ENCODE measurements at regions not wholly inside any gene's neighbourhood (a gene's known extent, or its start where the extent isn't known, plus 50 kb on each side); places are given as distances from the start of the nearest gene placed in this dataset.

DNA sequence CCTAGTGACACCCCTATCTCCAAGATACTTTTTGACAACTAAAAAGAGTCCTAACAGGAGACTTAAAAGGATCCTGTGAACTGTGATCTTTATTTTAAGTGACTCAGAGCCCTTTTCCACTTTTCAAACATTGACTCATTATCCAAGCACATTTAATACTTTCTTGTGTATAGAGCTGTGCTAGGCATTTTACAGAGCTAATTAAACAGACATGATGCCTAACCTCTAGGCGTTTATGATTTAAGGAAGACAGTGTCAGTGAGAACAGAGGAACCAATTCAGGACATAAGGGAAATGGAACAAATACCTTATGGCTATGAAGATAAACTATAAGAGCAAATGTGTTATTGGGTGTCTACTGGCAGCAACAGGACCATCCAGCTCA lies 282.6 kb downstream of the TPBG start:
- no peak overlapping the region for H3K9ac ChIP-seq (ENCODE audit: low read length)
- no peaks in the 10 kb centered on the region for H3K36me3 ChIP-seq (ENCODE audit: control insufficient read depth, insufficient read depth, low read length, severe bottlenecking)
- no peaks in the 10 kb centered on the region for H3K9me3 ChIP-seq (ENCODE audit: control insufficient read depth, low read length)
- no peak overlapping the region for H3K4me3 ChIP-seq (ENCODE audit: low read length)
- no peak for DNase-seq (ENCODE audit: low read depth)
- no peaks in the 10 kb centered on the region for H3K4me1 ChIP-seq (ENCODE audit: control insufficient read depth, insufficient read depth, low read length)
- no peaks in the 10 kb centered on the region for H3K27me3 ChIP-seq (replicated peaks; ENCODE audit: control insufficient read depth, insufficient read depth, low read length)

- Histone ChIP-seq H3K4me1 (ENCODE audit: control insufficient read depth, insufficient read depth, low read length) (no peaks in the 10 kb centered on the region), H3K36me3 (ENCODE audit: control insufficient read depth, insufficient read depth, low read length, severe bottlenecking) (no peaks in the 10 kb centered on the region), H3K9ac (ENCODE audit: low read length) (no peak overlapping the region), H3K4me3 (ENCODE audit: low read length) (no peak overlapping the region), H3K9me3 (ENCODE audit: control insufficient read depth, low read length) (no peaks in the 10 kb centered on the region), H3K27me3 (replicated peaks; ENCODE audit: control insufficient read depth, insufficient read depth, low read length) (peaks cover 1% of the 10 kb centered on the region)
- DNase-seq (ENCODE audit: low read depth): no peak
Observed at GRCh38 chr6:82651845-82652335, 288.3 kb downstream of the TPBG start.

- Histone ChIP-seq H3K9ac (ENCODE audit: low read length) (no peak overlapping the region), H3K27me3 (replicated peaks; ENCODE audit: control insufficient read depth, insufficient read depth, low read length) (no peaks in the 10 kb centered on the region), H3K9me3 (ENCODE audit: control insufficient read depth, low read length) (peaks cover 33% of the 10 kb centered on the region), H3K36me3 (ENCODE audit: control insufficient read depth, insufficient read depth, low read length, severe bottlenecking) (no peaks in the 10 kb centered on the region), H3K4me3 (ENCODE audit: low read length) (no peak overlapping the region), H3K4me1 (ENCODE audit: control insufficient read depth, insufficient read depth, low read length) (peaks cover 7% of the 10 kb centered on the region)
- no peak for DNase-seq (ENCODE audit: low read depth)
Observed at GRCh38 chr6:82679232-82679631, 315.6 kb downstream of the TPBG start.

DNA sequence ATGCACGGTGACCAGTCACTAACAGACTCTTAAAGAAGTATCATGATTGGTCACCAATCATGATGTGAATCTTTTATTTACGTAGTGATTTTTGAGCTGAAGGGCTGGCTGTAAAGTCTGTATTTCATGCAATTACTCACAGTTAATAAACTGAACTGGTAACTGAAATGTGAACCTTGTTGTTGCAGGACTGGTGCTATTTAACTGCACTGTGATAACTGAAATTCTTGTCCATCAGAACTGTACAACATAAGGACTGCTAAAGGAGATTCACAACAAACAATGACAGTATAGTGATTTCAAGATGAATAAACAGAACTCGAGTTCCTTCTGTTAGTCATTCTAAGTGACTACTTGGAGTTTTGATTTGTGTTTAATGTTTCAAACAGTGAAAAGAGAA lies 316.6 kb downstream of the TPBG start:
- Histone ChIP-seq H3K4me1 (ENCODE audit: control insufficient read depth, insufficient read depth, low read length) (peaks cover 7% of the 10 kb centered on the region), H3K4me3 (ENCODE audit: low read length) (no peak overlapping the region), H3K27me3 (replicated peaks; ENCODE audit: control insufficient read depth, insufficient read depth, low read length) (no peaks in the 10 kb centered on the region), H3K36me3 (ENCODE audit: control insufficient read depth, insufficient read depth, low read length, severe bottlenecking) (no peaks in the 10 kb centered on the region), H3K9me3 (ENCODE audit: control insufficient read depth, low read length) (peaks cover 30% of the 10 kb centered on the region), H3K9ac (ENCODE audit: low read length) (no peak overlapping the region)
- DNase-seq (ENCODE audit: low read depth): no peak

DNA sequence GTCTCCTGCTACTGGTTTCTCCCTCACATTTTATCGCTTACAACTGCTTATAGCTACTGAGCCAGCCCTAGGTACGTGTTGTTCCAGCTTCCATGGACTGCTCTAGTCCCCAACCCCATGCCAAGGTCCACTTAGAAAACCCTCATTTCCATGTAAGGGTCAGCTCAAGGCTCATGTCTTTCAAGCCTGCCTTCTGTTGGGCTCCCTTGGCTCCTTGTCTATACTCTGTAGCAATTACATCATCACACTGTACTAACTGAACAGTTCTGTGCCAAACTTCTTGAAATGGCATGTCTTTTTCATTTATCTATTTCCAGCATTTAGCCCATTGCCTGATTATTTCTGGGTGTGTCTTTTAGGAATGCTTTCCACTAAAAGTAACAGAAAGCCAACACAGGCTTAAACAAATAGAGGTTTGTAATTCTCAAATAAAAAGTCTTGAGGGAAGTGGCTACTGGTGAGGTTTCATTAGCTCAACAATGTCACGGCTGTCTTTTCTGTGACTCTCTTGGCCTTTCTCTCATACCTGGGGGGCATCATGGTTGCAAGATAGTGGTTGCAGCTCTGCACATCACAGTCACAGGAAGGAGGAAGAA lies 317.6 kb downstream of the TPBG start:
- Histone ChIP-seq H3K4me3 (ENCODE audit: low read length) (no peak overlapping the region), H3K9me3 (ENCODE audit: control insufficient read depth, low read length) (peaks cover 21% of the 10 kb centered on the region), H3K4me1 (ENCODE audit: control insufficient read depth, insufficient read depth, low read length) (peaks cover 7% of the 10 kb centered on the region), H3K27me3 (replicated peaks; ENCODE audit: control insufficient read depth, insufficient read depth, low read length) (no peaks in the 10 kb centered on the region), H3K36me3 (ENCODE audit: control insufficient read depth, insufficient read depth, low read length, severe bottlenecking) (no peaks in the 10 kb centered on the region), H3K9ac (ENCODE audit: low read length) (no peak overlapping the region)
- no peak for DNase-seq (ENCODE audit: low read depth)

DNA sequence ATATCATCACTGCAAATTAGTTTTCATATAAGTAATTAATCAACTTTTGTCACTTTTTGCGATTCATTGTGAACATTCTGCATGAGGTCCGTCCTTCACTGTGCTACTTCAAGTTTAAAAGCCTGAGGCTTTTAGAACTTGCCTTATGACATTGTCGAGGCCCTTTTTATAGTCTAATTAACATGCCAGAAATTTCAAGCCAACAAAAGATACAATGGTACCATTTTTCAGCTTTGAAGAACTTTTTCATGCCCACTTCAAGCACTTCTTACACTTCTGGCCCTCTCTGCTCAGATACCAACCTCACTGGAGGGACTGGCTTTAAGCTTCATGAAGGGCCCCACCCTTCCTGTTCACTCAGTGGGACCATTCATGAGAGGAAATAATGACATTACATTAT lies 323.1 kb downstream of the TPBG start:
- H3K27me3 ChIP-seq (replicated peaks; ENCODE audit: control insufficient read depth, insufficient read depth, low read length): no peaks in the 10 kb centered on the region
- DNase-seq (ENCODE audit: low read depth): no peak
- H3K4me1 ChIP-seq (ENCODE audit: control insufficient read depth, insufficient read depth, low read length): no peaks in the 10 kb centered on the region
- no peaks in the 10 kb centered on the region for H3K36me3 ChIP-seq (ENCODE audit: control insufficient read depth, insufficient read depth, low read length, severe bottlenecking)
- no peaks in the 10 kb centered on the region for H3K9me3 ChIP-seq (ENCODE audit: control insufficient read depth, low read length)
- no peak overlapping the region for H3K4me3 ChIP-seq (ENCODE audit: low read length)
- no peak overlapping the region for H3K9ac ChIP-seq (ENCODE audit: low read length)

DNA sequence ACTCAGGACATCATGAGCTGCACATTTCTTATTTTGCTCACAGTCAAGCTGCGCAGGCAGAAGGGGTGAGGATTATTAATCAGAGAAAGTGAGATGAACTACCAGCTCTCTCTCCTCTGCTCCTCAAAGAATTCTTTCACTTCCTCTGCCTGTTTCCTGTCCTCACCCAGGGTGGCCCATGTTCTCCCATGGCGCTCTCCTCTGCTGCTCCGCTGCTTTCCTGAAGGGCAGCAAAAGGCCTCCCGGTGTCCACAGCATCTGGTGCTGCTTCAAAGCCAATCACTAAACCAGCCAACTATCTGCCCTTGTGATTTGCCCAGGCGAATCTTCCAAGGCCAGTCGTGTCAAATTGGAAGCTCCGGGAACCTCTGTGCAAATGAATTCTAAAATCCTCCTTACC lies 324.2 kb downstream of the TPBG start:
- H3K9me3 ChIP-seq (ENCODE audit: control insufficient read depth, low read length): no peaks in the 10 kb centered on the region
- no peak overlapping the region for H3K4me3 ChIP-seq (ENCODE audit: low read length)
- no peak for DNase-seq (ENCODE audit: low read depth)
- H3K27me3 ChIP-seq (replicated peaks; ENCODE audit: control insufficient read depth, insufficient read depth, low read length): no peaks in the 10 kb centered on the region
- H3K36me3 ChIP-seq (ENCODE audit: control insufficient read depth, insufficient read depth, low read length, severe bottlenecking): no peaks in the 10 kb centered on the region
- H3K9ac ChIP-seq (ENCODE audit: low read length): no peak overlapping the region
- H3K4me1 ChIP-seq (ENCODE audit: control insufficient read depth, insufficient read depth, low read length): no peaks in the 10 kb centered on the region

- no peaks in the 10 kb centered on the region for H3K27me3 ChIP-seq (replicated peaks; ENCODE audit: control insufficient read depth, insufficient read depth, low read length)
Observed at GRCh38 chr6:82690283-82690682, 326.7 kb downstream of the TPBG start.

DNA sequence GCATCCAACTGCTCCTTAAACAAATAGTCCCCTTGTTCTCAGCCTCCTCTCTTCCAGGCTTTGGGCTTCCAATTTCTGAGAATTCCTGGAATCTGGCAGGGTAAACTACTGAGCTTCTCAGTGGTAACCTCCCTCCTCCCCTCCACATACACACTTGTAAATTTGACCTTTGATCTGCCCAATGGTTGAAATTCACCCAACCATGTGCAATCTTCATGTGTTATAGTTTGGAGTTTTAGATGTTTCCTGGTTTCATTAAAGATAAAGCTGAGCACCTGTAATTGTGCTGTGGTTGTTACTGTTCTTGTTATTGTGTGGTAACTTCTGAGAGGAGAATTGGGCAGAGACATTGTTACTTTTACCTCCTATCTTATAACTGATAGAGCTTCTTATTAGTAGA lies 328.4 kb downstream of the TPBG start:
- no peaks in the 10 kb centered on the region for H3K9me3 ChIP-seq (ENCODE audit: control insufficient read depth, low read length)
- H3K9ac ChIP-seq (ENCODE audit: low read length): no peak overlapping the region
- DNase-seq (ENCODE audit: low read depth): no peak
- H3K4me1 ChIP-seq (ENCODE audit: control insufficient read depth, insufficient read depth, low read length): no peaks in the 10 kb centered on the region
- H3K4me3 ChIP-seq (ENCODE audit: low read length): no peak overlapping the region
- H3K36me3 ChIP-seq (ENCODE audit: control insufficient read depth, insufficient read depth, low read length, severe bottlenecking): no peaks in the 10 kb centered on the region
- H3K27me3 ChIP-seq (replicated peaks; ENCODE audit: control insufficient read depth, insufficient read depth, low read length): no peaks in the 10 kb centered on the region

More at GRCh38 chr6:82690283-82690682, 326.7 kb downstream of the TPBG start:
- Histone ChIP-seq H3K4me3 (ENCODE audit: low read length) (no peak overlapping the region), H3K9me3 (ENCODE audit: control insufficient read depth, low read length) (no peaks in the 10 kb centered on the region), H3K4me1 (ENCODE audit: control insufficient read depth, insufficient read depth, low read length) (no peaks in the 10 kb centered on the region), H3K36me3 (ENCODE audit: control insufficient read depth, insufficient read depth, low read length, severe bottlenecking) (no peaks in the 10 kb centered on the region), H3K9ac (ENCODE audit: low read length) (no peak overlapping the region)
- DNase-seq (ENCODE audit: low read depth): no peak

DNA sequence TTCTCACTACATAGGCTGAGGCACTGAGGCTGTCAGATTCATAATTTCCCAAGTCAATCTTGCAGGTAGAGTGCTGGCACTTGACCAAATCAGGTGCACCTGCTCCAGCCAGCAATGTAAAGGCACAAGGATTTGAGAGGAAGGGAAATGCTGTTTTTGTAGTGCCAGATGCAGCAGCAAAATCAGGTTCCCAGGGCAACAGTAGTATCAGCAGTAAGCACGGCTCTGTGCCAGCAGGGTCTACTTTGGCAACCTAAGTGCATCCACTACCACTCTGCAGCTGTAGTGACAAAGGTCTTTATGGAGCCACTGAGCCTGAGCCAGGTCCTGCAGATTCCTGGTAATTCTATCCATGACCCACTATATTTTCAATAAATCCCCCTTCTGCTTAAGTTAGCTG lies 329.5 kb downstream of the TPBG start:
- DNase-seq (ENCODE audit: low read depth): no peak
- Histone ChIP-seq H3K36me3 (ENCODE audit: control insufficient read depth, insufficient read depth, low read length, severe bottlenecking) (no peaks in the 10 kb centered on the region), H3K4me3 (ENCODE audit: low read length) (no peak overlapping the region), H3K9ac (ENCODE audit: low read length) (no peak overlapping the region), H3K4me1 (ENCODE audit: control insufficient read depth, insufficient read depth, low read length) (no peaks in the 10 kb centered on the region), H3K27me3 (replicated peaks; ENCODE audit: control insufficient read depth, insufficient read depth, low read length) (no peaks in the 10 kb centered on the region), H3K9me3 (ENCODE audit: control insufficient read depth, low read length) (no peaks in the 10 kb centered on the region)

DNA sequence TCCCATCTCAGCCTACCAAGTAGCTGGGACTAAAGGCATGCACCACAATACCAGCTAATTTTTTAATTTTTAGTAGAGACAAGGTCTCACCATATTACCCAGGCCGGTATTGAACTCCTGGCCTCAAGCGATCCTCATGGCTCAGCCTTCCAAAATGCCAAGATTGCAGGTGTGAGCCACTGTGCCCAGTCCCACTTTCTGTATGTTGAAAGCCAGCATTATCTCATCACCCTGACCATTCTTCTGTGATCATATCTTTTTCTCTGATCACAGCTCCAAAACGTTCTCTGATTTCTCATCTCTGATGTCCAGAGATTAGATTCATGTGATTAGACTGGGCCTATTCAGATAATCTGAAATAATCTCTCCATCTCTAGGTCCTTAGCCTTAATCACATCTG lies 337.7 kb downstream of the TPBG start:
- DNase-seq (ENCODE audit: low read depth): no peak
- H3K4me1 ChIP-seq (ENCODE audit: control insufficient read depth, insufficient read depth, low read length): no peaks in the 10 kb centered on the region
- no peaks in the 10 kb centered on the region for H3K9me3 ChIP-seq (ENCODE audit: control insufficient read depth, low read length)
- peaks cover 4% of the 10 kb centered on the region for H3K27me3 ChIP-seq (replicated peaks; ENCODE audit: control insufficient read depth, insufficient read depth, low read length)
- H3K36me3 ChIP-seq (ENCODE audit: control insufficient read depth, insufficient read depth, low read length, severe bottlenecking): no peaks in the 10 kb centered on the region
- H3K9ac ChIP-seq (ENCODE audit: low read length): no peak overlapping the region
- no peak overlapping the region for H3K4me3 ChIP-seq (ENCODE audit: low read length)

DNA sequence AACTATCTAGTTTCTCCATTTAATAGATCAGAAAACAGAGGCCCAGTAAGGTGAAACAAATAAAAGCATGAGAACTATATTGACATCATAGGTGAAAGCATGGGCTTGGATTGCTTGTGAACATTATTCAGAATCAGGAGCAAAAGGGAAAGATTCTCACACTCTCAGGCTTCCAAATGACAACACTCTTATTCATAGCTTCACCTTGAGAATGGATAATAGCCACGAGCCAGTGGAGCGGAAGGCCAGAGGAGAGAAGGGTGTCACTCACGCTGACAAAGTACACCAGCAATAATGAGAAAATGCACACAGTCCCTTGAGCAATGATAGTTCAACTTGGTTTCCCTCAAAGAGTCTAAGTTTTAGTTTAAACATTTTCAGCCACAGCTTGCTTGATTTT lies 339.0 kb downstream of the TPBG start:
- Histone ChIP-seq H3K36me3 (ENCODE audit: control insufficient read depth, insufficient read depth, low read length, severe bottlenecking) (no peaks in the 10 kb centered on the region), H3K4me1 (ENCODE audit: control insufficient read depth, insufficient read depth, low read length) (no peaks in the 10 kb centered on the region), H3K4me3 (ENCODE audit: low read length) (no peak overlapping the region), H3K9me3 (ENCODE audit: control insufficient read depth, low read length) (no peaks in the 10 kb centered on the region), H3K27me3 (replicated peaks; ENCODE audit: control insufficient read depth, insufficient read depth, low read length) (peaks cover 4% of the 10 kb centered on the region), H3K9ac (ENCODE audit: low read length) (no peak overlapping the region)
- DNase-seq (ENCODE audit: low read depth): no peak
